ENCODE measurements at regions not wholly inside any gene's neighbourhood (a gene's known extent, or its start where the extent isn't known, plus 50 kb on each side); places are given as distances from the start of the nearest gene placed in this dataset.

DNA sequence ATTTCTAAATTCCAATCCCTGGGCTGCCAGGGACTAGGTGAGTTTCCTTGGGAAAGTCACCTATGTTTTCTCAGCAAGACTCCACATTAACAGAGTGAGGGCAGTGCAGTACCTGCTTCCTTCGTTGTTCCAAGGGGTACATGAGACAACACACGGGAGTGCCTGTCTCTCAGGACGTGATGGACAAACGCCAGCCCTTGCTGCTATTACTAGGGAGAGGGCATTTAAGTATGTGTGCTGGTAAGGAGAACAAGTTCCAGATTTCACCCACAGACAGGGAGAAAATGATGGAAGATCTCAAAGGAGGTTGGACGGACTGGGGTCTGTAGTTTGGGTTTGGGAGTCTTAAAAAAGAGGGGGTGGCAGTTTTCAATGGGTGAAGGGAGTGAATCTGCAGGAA, 195.7 kb downstream of the HERPUD2 start:
- TF ChIP-seq, protein P1, sequence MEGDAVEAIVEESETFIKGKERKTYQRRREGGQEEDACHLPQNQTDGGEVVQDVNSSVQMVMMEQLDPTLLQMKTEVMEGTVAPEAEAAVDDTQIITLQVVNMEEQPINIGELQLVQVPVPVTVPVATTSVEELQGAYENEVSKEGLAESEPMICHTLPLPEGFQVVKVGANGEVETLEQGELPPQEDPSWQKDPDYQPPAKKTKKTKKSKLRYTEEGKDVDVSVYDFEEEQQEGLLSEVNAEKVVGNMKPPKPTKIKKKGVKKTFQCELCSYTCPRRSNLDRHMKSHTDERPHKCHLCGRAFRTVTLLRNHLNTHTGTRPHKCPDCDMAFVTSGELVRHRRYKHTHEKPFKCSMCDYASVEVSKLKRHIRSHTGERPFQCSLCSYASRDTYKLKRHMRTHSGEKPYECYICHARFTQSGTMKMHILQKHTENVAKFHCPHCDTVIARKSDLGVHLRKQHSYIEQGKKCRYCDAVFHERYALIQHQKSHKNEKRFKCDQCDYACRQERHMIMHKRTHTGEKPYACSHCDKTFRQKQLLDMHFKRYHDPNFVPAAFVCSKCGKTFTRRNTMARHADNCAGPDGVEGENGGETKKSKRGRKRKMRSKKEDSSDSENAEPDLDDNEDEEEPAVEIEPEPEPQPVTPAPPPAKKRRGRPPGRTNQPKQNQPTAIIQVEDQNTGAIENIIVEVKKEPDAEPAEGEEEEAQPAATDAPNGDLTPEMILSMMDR (IDR thresholded peaks at IDR 0.05): no peak
- no peak for TF ChIP-seq POLR2A (IDR thresholded peaks at IDR 0.05)
